ENCODE measurements at regions not wholly inside any gene's neighbourhood (a gene's known extent, or its start where the extent isn't known, plus 50 kb on each side); places are given as distances from the start of the nearest gene placed in this dataset.

DNA sequence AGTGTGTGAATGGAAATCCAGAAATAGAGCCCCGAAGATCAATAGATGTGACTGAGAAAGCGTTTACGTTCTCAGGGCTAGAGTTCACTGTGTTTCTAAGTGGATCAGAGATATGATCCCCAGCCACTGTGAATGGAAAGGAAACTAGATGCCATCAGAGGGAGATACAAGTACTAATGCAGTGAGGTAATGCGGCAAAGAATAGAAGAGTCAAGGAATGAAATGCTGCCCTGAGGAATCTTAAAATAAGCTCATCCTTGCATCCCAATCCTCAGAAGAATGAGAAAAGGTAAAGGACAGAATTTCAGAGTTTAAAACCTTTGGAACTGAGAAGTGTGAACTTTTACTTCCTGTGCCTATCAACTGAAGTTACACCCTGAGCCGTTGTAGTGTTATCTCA lies 165.5 kb upstream of the ESRRG start:
- no peaks in the 10 kb centered on the region for H3K79me2 ChIP-seq (ENCODE audit: insufficient read depth, low read depth, low read length)
- BruUV-seq (replicated peaks), result no TSS peak
- POLR2A ChIA-PET, result no interaction called here

DNA sequence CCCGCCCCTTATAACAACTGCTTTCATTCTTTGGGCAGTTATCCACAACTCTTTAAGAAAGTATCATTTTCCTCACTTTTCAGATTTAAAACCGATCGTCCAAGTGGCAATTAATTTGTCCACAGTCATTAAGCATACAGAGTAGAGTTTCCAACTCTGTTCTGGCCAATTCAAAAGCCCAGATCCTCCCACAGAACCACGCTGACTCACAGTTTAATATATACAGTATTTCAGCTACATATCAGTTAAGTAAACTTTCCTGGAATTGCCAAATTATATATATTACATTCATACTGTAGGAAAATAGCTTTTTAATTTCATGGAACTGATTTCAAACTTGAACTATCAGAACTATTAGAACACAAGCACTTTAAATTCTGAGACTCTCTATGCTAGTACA lies 163.8 kb upstream of the ESRRG start:
- POLR2A ChIA-PET, result interaction anchor here (0.8 kb wide), 1 partner anchor 8 kb away, joined by 3 read pairs; no protein-coding TSS in a partner anchor
- Histone ChIP-seq H4K20me1 (ENCODE audit: insufficient read depth, low read length) (no peaks in the 10 kb centered on the region), H3K36me3 (ENCODE audit: insufficient read depth, low read length) (no peaks in the 10 kb centered on the region), H3K9me3 (ENCODE audit: low read length) (no peaks in the 10 kb centered on the region), H2AFZ (ENCODE audit: low read length) (no peak overlapping the region), H3K4me3 (ENCODE audit: low read depth, low read length, poor library complexity, severe bottlenecking) (no peak overlapping the region), H3K4me2 (ENCODE audit: low read length) (no peak overlapping the region), H3K4me1 (ENCODE audit: insufficient read depth, low read length, poor library complexity, severe bottlenecking) (no peaks in the 10 kb centered on the region), H3K9me2 (ENCODE audit: insufficient read depth, low read length) (no peaks in the 10 kb centered on the region), H3K79me2 (ENCODE audit: insufficient read depth, low read depth, low read length) (no peaks in the 10 kb centered on the region), H3K27ac (ENCODE audit: low read depth, low read length, poor library complexity, severe bottlenecking) (no peak overlapping the region)
- intact Hi-C loops (cut with micrococcal nuclease; ENCODE audit: unreplicated experiment), result no loop called here
- CTCF ChIA-PET (ENCODE audit: unreplicated experiment), result no interaction called here
- no peak for DNase-seq (ENCODE audit: low spot score)
- BruUV-seq (replicated peaks), result no TSS peak
- TF ChIP-seq, protein P1, sequence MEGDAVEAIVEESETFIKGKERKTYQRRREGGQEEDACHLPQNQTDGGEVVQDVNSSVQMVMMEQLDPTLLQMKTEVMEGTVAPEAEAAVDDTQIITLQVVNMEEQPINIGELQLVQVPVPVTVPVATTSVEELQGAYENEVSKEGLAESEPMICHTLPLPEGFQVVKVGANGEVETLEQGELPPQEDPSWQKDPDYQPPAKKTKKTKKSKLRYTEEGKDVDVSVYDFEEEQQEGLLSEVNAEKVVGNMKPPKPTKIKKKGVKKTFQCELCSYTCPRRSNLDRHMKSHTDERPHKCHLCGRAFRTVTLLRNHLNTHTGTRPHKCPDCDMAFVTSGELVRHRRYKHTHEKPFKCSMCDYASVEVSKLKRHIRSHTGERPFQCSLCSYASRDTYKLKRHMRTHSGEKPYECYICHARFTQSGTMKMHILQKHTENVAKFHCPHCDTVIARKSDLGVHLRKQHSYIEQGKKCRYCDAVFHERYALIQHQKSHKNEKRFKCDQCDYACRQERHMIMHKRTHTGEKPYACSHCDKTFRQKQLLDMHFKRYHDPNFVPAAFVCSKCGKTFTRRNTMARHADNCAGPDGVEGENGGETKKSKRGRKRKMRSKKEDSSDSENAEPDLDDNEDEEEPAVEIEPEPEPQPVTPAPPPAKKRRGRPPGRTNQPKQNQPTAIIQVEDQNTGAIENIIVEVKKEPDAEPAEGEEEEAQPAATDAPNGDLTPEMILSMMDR (conservative IDR thresholded peaks at IDR 0.05; ENCODE audit: low read length), result no peak

More for the DNA sequence above, 165.5 kb upstream of the ESRRG start:
- Histone ChIP-seq H3K9me2 (ENCODE audit: insufficient read depth, low read length) (no peaks in the 10 kb centered on the region), H3K9me3 (ENCODE audit: low read length) (no peaks in the 10 kb centered on the region), H3K4me1 (ENCODE audit: insufficient read depth, low read length, poor library complexity, severe bottlenecking) (no peaks in the 10 kb centered on the region), H3K4me2 (ENCODE audit: low read length) (no peak overlapping the region), H4K20me1 (ENCODE audit: insufficient read depth, low read length) (no peaks in the 10 kb centered on the region), H3K36me3 (ENCODE audit: insufficient read depth, low read length) (no peaks in the 10 kb centered on the region), H2AFZ (ENCODE audit: low read length) (no peak overlapping the region), H3K4me3 (ENCODE audit: low read depth, low read length, poor library complexity, severe bottlenecking) (no peak overlapping the region), H3K27ac (ENCODE audit: low read depth, low read length, poor library complexity, severe bottlenecking) (no peak overlapping the region)
- TF ChIP-seq, protein P1 (conservative IDR thresholded peaks at IDR 0.05; ENCODE audit: low read length), result no peak
- TF ChIP-seq EZH2phosphoT487 (IDR thresholded peaks at IDR 0.05; ENCODE audit: borderline replicate concordance, low read depth, low read length), result no peak
- intact Hi-C loops (cut with micrococcal nuclease; ENCODE audit: unreplicated experiment), result no loop called here
- no peak for DNase-seq (ENCODE audit: low spot score)
- CTCF ChIA-PET (ENCODE audit: unreplicated experiment), result no interaction called here

GRCh38 chr1:216884614-216885229 lies 161.5 kb upstream of the ESRRG start:
- H3K9me2 ChIP-seq (ENCODE audit: insufficient read depth, low read length), result no peaks in the 10 kb centered on the region
- no peak overlapping the region for H2AFZ ChIP-seq (ENCODE audit: low read length)
- TF ChIP-seq EZH2phosphoT487 (IDR thresholded peaks at IDR 0.05; ENCODE audit: borderline replicate concordance, low read depth, low read length), result no peak
- TF ChIP-seq, protein P1 (conservative IDR thresholded peaks at IDR 0.05; ENCODE audit: low read length), result no peak
- no peak for DNase-seq (ENCODE audit: low spot score)
- no peak overlapping the region for H3K27ac ChIP-seq (ENCODE audit: low read depth, low read length, poor library complexity, severe bottlenecking)
- H3K36me3 ChIP-seq (ENCODE audit: insufficient read depth, low read length), result no peaks in the 10 kb centered on the region
- CTCF ChIA-PET (ENCODE audit: unreplicated experiment), result no interaction called here
- no peaks in the 10 kb centered on the region for H4K20me1 ChIP-seq (ENCODE audit: insufficient read depth, low read length)
- H3K4me2 ChIP-seq (ENCODE audit: low read length), result no peak overlapping the region
- H3K4me3 ChIP-seq (ENCODE audit: low read depth, low read length, poor library complexity, severe bottlenecking), result no peak overlapping the region
- no peaks in the 10 kb centered on the region for H3K79me2 ChIP-seq (ENCODE audit: insufficient read depth, low read depth, low read length)
- H3K4me1 ChIP-seq (ENCODE audit: insufficient read depth, low read length, poor library complexity, severe bottlenecking), result no peaks in the 10 kb centered on the region
- H3K9me3 ChIP-seq (ENCODE audit: low read length), result no peaks in the 10 kb centered on the region
- intact Hi-C loops (cut with micrococcal nuclease; ENCODE audit: unreplicated experiment), result no loop called here
- BruUV-seq (replicated peaks), result no TSS peak
- POLR2A ChIA-PET, result no interaction called here

All from OCI-LY7 (cell line).